ENCODE measurements at regions not wholly inside any gene's neighbourhood (a gene's known extent, or its start where the extent isn't known, plus 50 kb on each side); places are given as distances from the start of the nearest gene placed in this dataset.

DNA sequence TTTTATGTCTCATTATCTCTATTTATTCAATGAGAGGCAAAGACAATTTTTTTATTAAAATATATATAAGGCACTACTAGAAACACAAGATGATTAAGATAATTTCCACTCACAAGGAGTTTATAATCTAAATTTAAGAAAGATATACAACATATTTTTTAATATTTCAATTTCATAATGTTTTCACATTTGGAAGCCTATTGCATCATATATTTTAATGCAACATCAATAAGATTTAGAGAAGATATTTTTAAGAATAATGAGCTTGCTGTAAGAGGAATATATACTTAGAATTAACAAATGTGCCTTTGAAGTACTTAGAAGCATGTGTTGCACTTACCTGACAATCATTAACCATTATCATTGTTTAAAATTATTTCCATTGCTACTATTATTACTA, 597.7 kb upstream of the BTBD3 start:
- TF ChIP-seq, protein P1, sequence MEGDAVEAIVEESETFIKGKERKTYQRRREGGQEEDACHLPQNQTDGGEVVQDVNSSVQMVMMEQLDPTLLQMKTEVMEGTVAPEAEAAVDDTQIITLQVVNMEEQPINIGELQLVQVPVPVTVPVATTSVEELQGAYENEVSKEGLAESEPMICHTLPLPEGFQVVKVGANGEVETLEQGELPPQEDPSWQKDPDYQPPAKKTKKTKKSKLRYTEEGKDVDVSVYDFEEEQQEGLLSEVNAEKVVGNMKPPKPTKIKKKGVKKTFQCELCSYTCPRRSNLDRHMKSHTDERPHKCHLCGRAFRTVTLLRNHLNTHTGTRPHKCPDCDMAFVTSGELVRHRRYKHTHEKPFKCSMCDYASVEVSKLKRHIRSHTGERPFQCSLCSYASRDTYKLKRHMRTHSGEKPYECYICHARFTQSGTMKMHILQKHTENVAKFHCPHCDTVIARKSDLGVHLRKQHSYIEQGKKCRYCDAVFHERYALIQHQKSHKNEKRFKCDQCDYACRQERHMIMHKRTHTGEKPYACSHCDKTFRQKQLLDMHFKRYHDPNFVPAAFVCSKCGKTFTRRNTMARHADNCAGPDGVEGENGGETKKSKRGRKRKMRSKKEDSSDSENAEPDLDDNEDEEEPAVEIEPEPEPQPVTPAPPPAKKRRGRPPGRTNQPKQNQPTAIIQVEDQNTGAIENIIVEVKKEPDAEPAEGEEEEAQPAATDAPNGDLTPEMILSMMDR (IDR thresholded peaks at IDR 0.05), result no peak
- TF ChIP-seq, protein P2, sequence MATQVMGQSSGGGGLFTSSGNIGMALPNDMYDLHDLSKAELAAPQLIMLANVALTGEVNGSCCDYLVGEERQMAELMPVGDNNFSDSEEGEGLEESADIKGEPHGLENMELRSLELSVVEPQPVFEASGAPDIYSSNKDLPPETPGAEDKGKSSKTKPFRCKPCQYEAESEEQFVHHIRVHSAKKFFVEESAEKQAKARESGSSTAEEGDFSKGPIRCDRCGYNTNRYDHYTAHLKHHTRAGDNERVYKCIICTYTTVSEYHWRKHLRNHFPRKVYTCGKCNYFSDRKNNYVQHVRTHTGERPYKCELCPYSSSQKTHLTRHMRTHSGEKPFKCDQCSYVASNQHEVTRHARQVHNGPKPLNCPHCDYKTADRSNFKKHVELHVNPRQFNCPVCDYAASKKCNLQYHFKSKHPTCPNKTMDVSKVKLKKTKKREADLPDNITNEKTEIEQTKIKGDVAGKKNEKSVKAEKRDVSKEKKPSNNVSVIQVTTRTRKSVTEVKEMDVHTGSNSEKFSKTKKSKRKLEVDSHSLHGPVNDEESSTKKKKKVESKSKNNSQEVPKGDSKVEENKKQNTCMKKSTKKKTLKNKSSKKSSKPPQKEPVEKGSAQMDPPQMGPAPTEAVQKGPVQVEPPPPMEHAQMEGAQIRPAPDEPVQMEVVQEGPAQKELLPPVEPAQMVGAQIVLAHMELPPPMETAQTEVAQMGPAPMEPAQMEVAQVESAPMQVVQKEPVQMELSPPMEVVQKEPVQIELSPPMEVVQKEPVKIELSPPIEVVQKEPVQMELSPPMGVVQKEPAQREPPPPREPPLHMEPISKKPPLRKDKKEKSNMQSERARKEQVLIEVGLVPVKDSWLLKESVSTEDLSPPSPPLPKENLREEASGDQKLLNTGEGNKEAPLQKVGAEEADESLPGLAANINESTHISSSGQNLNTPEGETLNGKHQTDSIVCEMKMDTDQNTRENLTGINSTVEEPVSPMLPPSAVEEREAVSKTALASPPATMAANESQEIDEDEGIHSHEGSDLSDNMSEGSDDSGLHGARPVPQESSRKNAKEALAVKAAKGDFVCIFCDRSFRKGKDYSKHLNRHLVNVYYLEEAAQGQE (IDR thresholded peaks at IDR 0.05; ENCODE audit: insufficient read depth in 1 of 2, low read depth in 2 of 2, low read length in 1 of 2), result no peak
- TF ChIP-seq SIN3A (IDR thresholded peaks at IDR 0.05; ENCODE audit: borderline replicate concordance, insufficient read depth, low read depth, low read length), result no peak
- TF ChIP-seq POLR2AphosphoS5 (IDR thresholded peaks at IDR 0.05; ENCODE audit: low read depth, low read length), result no peak
- TF ChIP-seq TCF7L2 (IDR thresholded peaks at IDR 0.05; ENCODE audit: low read depth, low read length), result no peak

Measured in Panc1 (cell line).